Activated T-cell treated with anti-CD3 and anti-CD28 coated beads for 4 hours (primary cell): ENCODE measurements at regions not wholly inside any gene's neighbourhood (a gene's known extent, or its start where the extent isn't known, plus 50 kb on each side); places are given as distances from the start of the nearest gene placed in this dataset.

Experiments used
- DNase-seq: peaks from one replicate; pipeline ENCODE4 v3.0.0-alpha.2; 2020

DNA sequence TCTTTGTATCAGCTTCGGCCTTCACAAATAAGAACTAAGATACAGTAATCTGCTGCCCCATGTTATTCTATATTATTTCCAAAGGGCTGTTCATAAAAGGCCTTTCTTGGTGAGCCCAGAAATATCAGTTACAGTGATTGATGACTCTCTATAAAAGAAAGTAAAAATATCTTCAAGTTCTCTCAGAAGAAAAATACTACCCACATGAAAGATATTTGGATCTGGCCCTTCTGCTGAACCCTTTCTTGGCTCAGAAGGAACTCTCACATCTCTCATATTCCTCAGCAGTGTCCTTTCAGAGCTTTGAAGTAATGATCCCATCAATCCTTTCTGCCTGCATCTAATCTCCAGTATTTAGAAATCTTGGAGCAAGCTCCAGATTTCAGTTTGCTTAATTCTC, 76.3 kb upstream of the SLITRK1 start:
- no peak for DNase-seq

DNA sequence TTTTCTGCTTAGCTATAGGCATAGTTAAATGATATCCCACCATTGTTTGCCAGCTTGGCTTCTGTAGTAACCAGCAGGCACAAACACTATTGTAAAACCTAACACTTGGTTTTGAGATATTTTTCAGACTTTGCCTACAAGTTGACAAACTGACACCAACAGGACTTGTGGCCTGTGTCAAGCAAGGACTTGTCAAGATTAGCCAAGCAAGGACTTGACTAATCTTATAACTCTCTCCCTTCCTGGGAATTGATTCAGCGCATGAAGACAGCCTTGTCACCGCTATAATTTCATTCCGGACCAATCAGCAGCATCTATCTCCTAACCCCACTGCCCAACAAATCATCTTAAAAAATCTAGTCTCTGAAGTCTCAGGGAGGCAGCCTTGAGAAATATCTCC, 72.7 kb upstream of the SLITRK1 start:
- no peak for DNase-seq

- DNase-seq = no peak
Measured at GRCh38 chr13:83953916-83954315, 71.6 kb upstream of the SLITRK1 start.

DNA sequence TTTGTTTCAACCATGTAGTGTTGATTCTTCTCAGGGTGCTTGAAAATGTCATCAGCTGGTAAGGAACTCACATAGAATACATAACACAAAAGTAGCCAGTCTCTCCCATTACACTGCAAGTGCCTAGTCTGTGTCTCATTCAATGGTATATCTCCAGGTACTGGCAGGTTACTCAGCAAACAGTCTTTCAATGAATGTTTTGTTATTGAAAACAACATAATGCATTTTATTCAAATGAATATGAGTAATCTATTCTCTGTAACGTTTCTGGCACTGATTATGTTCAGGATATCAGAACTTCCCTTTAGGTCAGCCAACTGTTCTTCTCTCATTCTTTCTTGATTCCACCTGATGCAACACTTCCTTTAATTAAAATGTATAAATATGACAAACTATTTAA, 68.0 kb upstream of the SLITRK1 start:
- DNase-seq = no peak

DNA sequence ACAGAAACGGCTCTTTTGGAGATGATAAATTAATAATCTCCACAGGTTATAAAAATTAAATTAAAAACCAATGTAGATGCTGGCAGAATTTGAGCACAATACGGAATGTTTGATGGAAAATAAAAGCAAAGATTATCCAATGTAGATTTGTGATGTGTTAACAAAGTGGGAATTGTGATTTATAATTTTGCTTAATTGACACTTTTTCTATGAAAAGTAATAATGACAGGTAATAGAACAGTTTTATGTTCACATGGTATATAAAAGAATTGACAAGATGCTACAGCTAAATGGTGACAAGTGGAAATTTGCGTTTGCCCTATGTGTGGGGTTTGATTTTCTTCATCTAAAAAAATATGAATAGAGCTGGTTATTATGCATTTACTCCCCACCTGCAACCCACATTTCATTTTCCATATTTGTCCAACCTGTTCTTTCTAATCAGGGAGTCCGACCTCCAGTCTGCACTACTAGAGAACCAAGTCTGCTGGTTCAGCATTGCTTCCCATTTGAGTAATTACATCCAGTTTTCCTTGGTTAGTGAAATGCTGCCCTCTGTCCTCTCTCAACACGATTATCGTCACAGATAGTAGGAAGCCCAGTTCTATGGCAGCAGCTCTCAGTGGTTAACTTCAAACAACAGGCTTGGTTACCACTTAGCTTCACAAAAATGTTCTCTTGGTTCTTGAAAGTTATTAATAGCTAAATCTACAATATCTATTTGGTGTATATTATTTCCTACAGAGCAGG, 61.4 kb upstream of the SLITRK1 start:
- no peak for DNase-seq

GRCh38 chr13:83941701-83942335, 59.5 kb upstream of the SLITRK1 start:
- no peak for DNase-seq

DNA sequence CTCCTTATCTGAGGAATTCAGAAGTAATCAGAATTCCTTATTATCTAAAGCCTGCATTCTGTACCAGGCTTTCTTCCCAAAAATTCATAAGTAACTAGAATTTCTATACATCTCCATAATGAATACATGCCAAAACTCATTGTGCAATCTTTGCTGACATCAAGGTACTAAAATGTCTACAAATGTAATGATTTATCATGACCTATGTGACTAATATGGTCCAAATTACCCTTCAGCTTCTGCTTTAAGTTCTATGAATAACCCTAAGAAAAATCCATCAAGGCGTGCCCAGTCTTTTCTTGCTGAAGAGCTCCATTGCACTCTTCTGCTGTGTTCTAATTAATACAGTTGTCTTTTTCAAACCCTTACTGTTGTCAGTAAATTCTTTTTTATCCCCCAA, 58.5 kb upstream of the SLITRK1 start:
- no peak for DNase-seq

DNA sequence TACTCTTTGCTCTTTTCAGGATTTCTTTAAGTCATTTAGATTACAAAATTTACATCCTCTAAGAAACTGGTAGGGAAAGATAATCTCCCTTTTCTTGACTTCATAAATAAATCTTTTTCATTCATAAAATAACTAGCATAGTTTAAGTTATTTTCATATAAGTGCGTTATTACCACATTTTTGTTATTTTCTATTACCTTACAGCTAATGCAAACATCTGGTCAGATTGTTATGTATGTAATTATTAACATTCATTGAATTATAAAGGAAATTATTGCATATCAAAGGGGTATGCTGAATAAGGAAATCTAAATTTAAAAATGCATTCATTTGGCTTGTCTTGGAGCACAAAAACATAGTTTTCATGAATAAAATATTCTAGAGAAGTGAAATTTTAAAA, 55.3 kb upstream of the SLITRK1 start:
- DNase-seq = no peak

DNA sequence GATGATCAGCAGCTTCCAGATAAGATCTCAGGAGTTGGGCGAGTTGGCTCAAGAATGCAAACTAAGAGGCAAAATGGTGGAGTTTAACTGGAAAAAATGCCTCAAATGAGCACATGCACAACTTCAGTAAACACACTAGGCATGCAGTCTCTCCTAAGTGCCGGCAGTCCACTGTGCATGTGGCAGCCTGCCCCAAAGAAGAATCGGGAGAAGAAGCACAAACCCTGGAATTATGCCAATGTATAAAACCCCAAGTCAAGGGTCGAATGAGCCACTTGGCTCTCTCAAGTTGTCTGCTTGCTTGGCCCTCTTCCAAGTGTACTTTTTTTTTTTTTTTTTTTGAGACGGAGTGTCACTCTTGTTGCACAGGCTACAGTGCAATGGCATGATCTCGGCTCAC, 53.3 kb upstream of the SLITRK1 start:
- DNase-seq = no peak
